ENCODE measurements at regions not wholly inside any gene's neighbourhood (a gene's known extent, or its start where the extent isn't known, plus 50 kb on each side); places are given as distances from the start of the nearest gene placed in this dataset.

- no peak for TF ChIP-seq CTCF (IDR thresholded peaks at IDR 0.05; ENCODE audit: low read depth, low read length)
- peak overlapping the region; percentile 97 for H3K27ac ChIP-seq (ENCODE audit: low read depth, low read length)
- H3K27me3 ChIP-seq (ENCODE audit: control insufficient read depth, insufficient read depth, low read length) = no peaks in the 10 kb centered on the region
- ChIA-PET CTCF (interaction anchor here (0.5 to 2.2 kb wide), 5 partner anchors 12 to 93 kb away, joined by 3 to 7 read pairs (median 4); no protein-coding TSS in a partner anchor), POLR2A (interaction anchor here (0.6 to 2.7 kb wide), 17 partner anchors 10 to 302 kb away, joined by 3 to 15 read pairs (median 5); no protein-coding TSS in a partner anchor)
- H3K4me3 ChIP-seq (ENCODE audit: low read depth, low read length) = peak overlapping the region; percentile 10; the same call in 1 of the 2 replicates
- DNase-seq (ENCODE audit: low read depth, low spot score) = peak; percentile 93
- no peaks in the 10 kb centered on the region; the same call in 1 of the 2 replicates for H3K9me3 ChIP-seq (ENCODE audit: control insufficient read depth, insufficient read depth, low read length)
Observed at GRCh38 chr17:77423589-77424451, 283.1 kb downstream of the SEC14L1 start.

DNA sequence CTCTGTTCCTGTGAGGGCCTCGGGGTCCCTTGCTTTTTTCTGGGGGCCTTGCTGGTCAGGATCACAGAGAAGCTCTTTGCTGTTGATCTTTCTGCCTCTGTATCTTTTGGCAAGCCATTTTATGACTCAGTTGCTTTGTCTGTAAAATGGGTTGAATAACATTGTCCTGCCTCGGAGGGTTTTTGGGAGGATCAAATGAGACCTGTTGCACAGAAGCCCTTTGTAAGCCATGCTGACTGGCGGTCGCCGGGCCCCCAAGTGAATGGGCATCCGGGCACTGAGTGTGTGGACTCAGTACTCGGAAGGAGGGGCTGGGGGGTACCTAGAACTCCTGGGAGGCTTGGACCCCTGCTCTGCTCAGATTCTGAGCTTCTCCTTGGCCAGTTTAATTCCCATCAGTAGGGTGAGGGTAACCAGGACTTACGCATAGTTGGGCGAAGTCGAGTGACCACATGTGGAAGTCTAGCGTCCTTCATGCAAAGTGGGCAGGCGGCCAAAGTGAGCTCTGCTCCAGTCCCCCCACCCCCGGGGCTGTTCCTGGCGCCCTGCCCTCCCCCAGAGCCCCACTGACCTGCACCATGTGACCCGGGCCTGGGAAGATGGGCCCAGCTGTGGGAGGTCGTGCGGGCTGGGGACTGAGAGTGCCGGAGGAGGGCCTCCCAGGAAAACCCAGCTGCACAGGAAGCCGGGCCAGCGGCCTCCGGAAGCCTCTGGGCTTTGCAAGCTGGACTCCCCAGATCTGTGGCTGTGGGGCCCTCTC, 284.0 kb downstream of the SEC14L1 start:
- Histone ChIP-seq H3K9me3 (ENCODE audit: control insufficient read depth, insufficient read depth, low read length) (no peaks in the 10 kb centered on the region; the same call in 1 of the 2 replicates), H3K27me3 (ENCODE audit: control insufficient read depth, insufficient read depth, low read length) (no peaks in the 10 kb centered on the region), H3K4me3 (ENCODE audit: low read depth, low read length) (0 out of 2 replicates have a peak overlapping the region, but pooled peaks have one; percentile 10), H3K27ac (ENCODE audit: low read depth, low read length) (peak overlapping the region; percentile 97)
- CTCF ChIA-PET = interaction anchor here (1.0 to 2.2 kb wide), 3 partner anchors 11 to 93 kb away, joined by 3 to 7 read pairs (median 6); no protein-coding TSS in a partner anchor
- TF ChIP-seq CTCF (IDR thresholded peaks at IDR 0.05; ENCODE audit: low read depth, low read length) = no peak
- DNase-seq (ENCODE audit: low read depth, low spot score) = peak; percentile 90
- POLR2A ChIA-PET = interaction anchor here (0.6 to 2.7 kb wide), 14 partner anchors 9 to 102 kb away, joined by 3 to 15 read pairs (median 6); no protein-coding TSS in a partner anchor

DNA sequence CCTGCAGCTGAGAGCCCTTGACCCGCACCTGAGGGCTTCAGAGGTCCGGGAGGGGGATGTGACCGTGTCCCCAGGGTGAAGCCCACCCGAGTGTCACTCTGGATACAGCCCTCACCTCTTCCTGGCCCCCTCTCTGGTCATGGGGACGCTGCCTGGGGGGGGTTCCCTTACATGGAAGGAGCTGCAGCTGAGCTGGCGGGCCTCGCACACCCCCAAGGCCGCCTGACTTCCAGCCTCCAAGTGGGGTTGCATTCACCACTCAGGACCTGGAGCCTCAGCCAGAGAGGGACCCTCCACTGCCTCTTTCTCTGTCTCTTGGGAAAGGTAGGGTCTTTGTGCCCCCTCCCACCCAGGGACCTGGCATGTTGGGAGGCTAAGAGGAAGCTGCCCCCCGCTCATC, 284.6 kb downstream of the SEC14L1 start:
- Histone ChIP-seq H3K27ac (ENCODE audit: low read depth, low read length) (peak overlapping the region; percentile 91), H3K9me3 (ENCODE audit: control insufficient read depth, insufficient read depth, low read length) (no peaks in the 10 kb centered on the region; the same call in 1 of the 2 replicates), H3K27me3 (ENCODE audit: control insufficient read depth, insufficient read depth, low read length) (no peaks in the 10 kb centered on the region), H3K4me3 (ENCODE audit: low read depth, low read length) (peak overlapping the region; percentile 10)
- no peak for DNase-seq (ENCODE audit: low read depth, low spot score)
- ChIA-PET CTCF (interaction anchor here (1.3 to 2.2 kb wide), 2 partner anchors 48 to 93 kb away, joined by 6 to 7 read pairs; no protein-coding TSS in a partner anchor), POLR2A (interaction anchor here (0.6 to 2.7 kb wide), 11 partner anchors 14 to 102 kb away, joined by 3 to 15 read pairs (median 7); no protein-coding TSS in a partner anchor)
- TF ChIP-seq CTCF (IDR thresholded peaks at IDR 0.05; ENCODE audit: low read depth, low read length) = no peak

- H3K9me3 ChIP-seq (ENCODE audit: control insufficient read depth, insufficient read depth, low read length) = no peaks in the 10 kb centered on the region; the same call in 1 of the 2 replicates
- peak overlapping the region; percentile 20 for H3K4me3 ChIP-seq (ENCODE audit: low read depth, low read length)
- TF ChIP-seq CTCF (IDR thresholded peaks at IDR 0.05; ENCODE audit: low read depth, low read length) = no peak
- POLR2A ChIA-PET = interaction anchor here (0.6 to 2.7 kb wide), 8 partner anchors 16 to 103 kb away, joined by 3 to 10 read pairs (median 7); no protein-coding TSS in a partner anchor
- no peaks in the 10 kb centered on the region for H3K27me3 ChIP-seq (ENCODE audit: control insufficient read depth, insufficient read depth, low read length)
- CTCF ChIA-PET = interaction anchor here (2.2 to 5.3 kb wide), 2 partner anchors 49 to 95 kb away, joined by 7 to 51 read pairs; no protein-coding TSS in a partner anchor
- peak overlapping the region; percentile 91 for H3K27ac ChIP-seq (ENCODE audit: low read depth, low read length)
- peak; percentile 67 for DNase-seq (ENCODE audit: low read depth, low spot score)
Observed at GRCh38 chr17:77425791-77426641, 285.2 kb downstream of the SEC14L1 start.
